Right lobe of liver (tissue), 6 donors: ENCODE measurements at regions not wholly inside any gene's neighbourhood (a gene's known extent, or its start where the extent isn't known, plus 50 kb on each side); places are given as distances from the start of the nearest gene placed in this dataset.

Experiments
- ATAC-seq, 4 donors: fragments of 200-7000 bp; cut with Tn5 transposase; one replicate each; pipeline ENCODE4 v1.9.1; 2020; ENCODE audit warnings: mild to moderate bottlenecking in 4 of 4, moderate library complexity in 4 of 4
- DNase-seq, 3 donors: peaks; one replicate each; pipeline ENCODE4 v3.0.0-alpha.2; 2020
- H3K27ac ChIP-seq, 3 donors: fragments of 200-600 bp; one replicate each; pipeline ENCODE4 v1.8.0; 2022
- H3K27me3 ChIP-seq, 2 donors: fragments of 200-600 bp; one replicate each; pipeline ENCODE4 v1.8.0; 2022
- H3K36me3 ChIP-seq, 4 donors: fragments of 200-600 bp; sonication (generic) in 1 of 4; one replicate each; pipeline versions ENCODE4 v1.5.1 to v1.8.0; 2017 to 2022; ENCODE audit warnings: control low read depth in 1 of 4
- H3K4me1 ChIP-seq, 4 donors: fragments of 200-600 bp; sonication (generic) in 1 of 4; one replicate each; pipeline versions ENCODE4 v1.5.1 to v1.8.0; 2017 to 2022; ENCODE audit warnings: control low read depth in 1 of 4
- H3K4me3 ChIP-seq, 3 donors: fragments of 200-600 bp; one replicate each; pipeline ENCODE4 v1.8.0; 2022
- H3K9me3 ChIP-seq, 4 donors: fragments of 200-600 bp; sonication (generic) in 1 of 4; one replicate each; pipeline versions ENCODE4 v1.5.1 to v1.8.0; 2017 to 2022; ENCODE audit warnings: control low read depth in 1 of 4
- CTCF ChIP-seq, 4 donors: fragments of 200-600 bp in 3 of 4; fragments of 450-650 bp in 1 of 4; IDR thresholded peaks; one replicate each; pipeline versions ENCODE4 v1.5.1 to v1.8.0; 2016 to 2022; ENCODE audit warnings: antibody characterized with exemption in 4 of 4, mild to moderate bottlenecking in 2 of 4
- POLR2A ChIP-seq: fragments of 450-650 bp; IDR thresholded peaks from one replicate; pipeline ENCODE4 v1.6.1; 2017; ENCODE audit warnings: antibody characterized with exemption, mild to moderate bottlenecking
- WGBS: methylation state at CpG from one replicate; pipeline ENCODE4 v1.1.6; 2018; ENCODE audit warnings: low coverage, low lambda C conversion rate; ENCODE audit not compliant: insufficient coverage; ENCODE audit errors: missing lambda C conversion rate; 5-methylcytosine and 5-hydroxymethylcytosine counted together
- intact Hi-C, 2 donors: fragments of 100-400 bp; cut with DNase I; formaldehyde crosslinking; loops; one replicate each; pipeline versions ENCODE4 v1.11.2 to v1.14.1; 2022
- donor health status: DM: no; HTN: yes; CAD: no.
- donor health status: DM: no; HTN: no; CAD: no.
- donor health status: DM: no; HTN: no; CAD: no.
- donor health status: DM: no; HTN: yes; CAD: no.
- donor health status: DM: no; HTN: yes; CAD: no.

- 87% methylated on average over 3 of the region's 8 CpGs for WGBS
- DNase-seq (no peak), ATAC-seq (no peak)
- Histone ChIP-seq H3K27me3 (no peaks in the 10 kb centered on the region), H3K4me1 (no peaks in the 10 kb centered on the region), H3K9me3 (no peaks in the 10 kb centered on the region), H3K27ac (no peak overlapping the region), H3K36me3 (no peaks in the 10 kb centered on the region), H3K4me3 (no peak overlapping the region)
- intact Hi-C loops: no loop called here
- TF ChIP-seq CTCF (IDR thresholded peaks at IDR 0.05) (no peak), POLR2A (no peak)
Measured at GRCh38 chr5:174198541-174198940, 153.0 kb downstream of the NSG2 start.

GRCh38 chr5:174202996-174203395, 157.5 kb downstream of the NSG2 start:
- Histone ChIP-seq H3K9me3 (no peaks in the 10 kb centered on the region), H3K27me3 (no peaks in the 10 kb centered on the region), H3K4me3 (no peak overlapping the region), H3K36me3 (no peaks in the 10 kb centered on the region), H3K4me1 (no peaks in the 10 kb centered on the region), H3K27ac (no peak overlapping the region)
- TF ChIP-seq POLR2A (no peak), CTCF (IDR thresholded peaks at IDR 0.05) (no peak)
- DNase-seq (no peak), ATAC-seq (no peak)
- WGBS: 80% methylated on average over 5 of the region's 6 CpGs
- intact Hi-C loops: no loop called here

GRCh38 chr5:174204535-174205313, 159.2 kb downstream of the NSG2 start:
- DNase-seq (no peak), ATAC-seq (no peak)
- H3K9me3 ChIP-seq: no peaks in the 10 kb centered on the region
- TF ChIP-seq CTCF (IDR thresholded peaks at IDR 0.05): no peak
- TF ChIP-seq POLR2A: no peak
- no peak overlapping the region for H3K4me3 ChIP-seq
- WGBS: 47% methylated on average over 5 of the region's 9 CpGs
- intact Hi-C loops: no loop called here
- no peaks in the 10 kb centered on the region for H3K4me1 ChIP-seq
- H3K36me3 ChIP-seq: no peaks in the 10 kb centered on the region
- no peaks in the 10 kb centered on the region for H3K27me3 ChIP-seq
- H3K27ac ChIP-seq: no peak overlapping the region

GRCh38 chr5:174205939-174206338, 160.4 kb downstream of the NSG2 start:
- WGBS: 69% methylated on average over 2 of the region's 3 CpGs
- H3K36me3 ChIP-seq: no peaks in the 10 kb centered on the region
- DNase-seq (no peak), ATAC-seq (no peak)
- intact Hi-C loops: no loop called here
- H3K27me3 ChIP-seq: no peaks in the 10 kb centered on the region
- no peak for TF ChIP-seq POLR2A
- no peak for TF ChIP-seq CTCF (IDR thresholded peaks at IDR 0.05)
- H3K27ac ChIP-seq: no peak overlapping the region
- H3K4me1 ChIP-seq: no peaks in the 10 kb centered on the region
- H3K4me3 ChIP-seq: no peak overlapping the region
- no peaks in the 10 kb centered on the region for H3K9me3 ChIP-seq
